ENCODE measurements at regions not wholly inside any gene's neighbourhood (a gene's known extent, or its start where the extent isn't known, plus 50 kb on each side); places are given as distances from the start of the nearest gene placed in this dataset.

DNA sequence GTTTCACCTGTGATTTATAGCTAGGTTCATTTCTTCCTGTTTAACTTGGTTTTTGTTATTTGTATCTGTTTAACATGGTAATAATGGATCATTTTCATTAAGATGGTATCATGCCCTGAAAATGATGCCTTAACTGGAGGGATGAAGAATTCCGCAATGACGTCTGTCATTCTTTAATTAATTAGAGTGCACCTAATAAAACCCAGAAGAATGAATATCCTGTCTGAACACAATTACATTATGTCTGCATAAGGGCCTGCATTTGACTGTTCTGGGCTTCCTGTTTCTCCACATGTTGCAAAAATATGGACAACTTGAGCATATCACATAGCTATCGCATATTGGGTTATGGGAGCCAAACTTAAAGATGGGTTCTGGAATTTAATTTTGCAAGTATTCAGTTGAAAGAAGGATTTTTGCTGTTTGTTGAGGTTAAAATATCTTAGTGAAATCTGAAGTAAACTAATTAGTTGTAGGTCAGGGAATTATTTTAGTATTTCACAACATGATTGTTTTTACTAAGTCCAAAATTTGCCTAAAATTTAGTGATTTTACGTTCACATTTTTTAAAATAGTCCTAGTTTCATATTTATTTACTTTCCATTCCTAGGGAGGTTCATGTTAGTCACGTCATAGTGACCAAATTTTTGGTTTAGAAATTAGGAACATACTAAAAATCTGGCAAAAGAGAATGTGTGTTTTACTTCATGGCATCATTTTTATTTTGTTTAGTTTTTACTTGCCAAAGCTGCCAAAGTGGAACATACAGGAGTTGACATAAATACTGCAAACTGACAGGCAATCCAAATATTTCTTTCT lies 321.0 kb upstream of the TGFBR2 start:
- peaks cover 21% of the 10 kb centered on the region for H3K4me1 Mint-ChIP-seq (ENCODE audit: low read depth)
- TF ChIP-seq, protein P1, sequence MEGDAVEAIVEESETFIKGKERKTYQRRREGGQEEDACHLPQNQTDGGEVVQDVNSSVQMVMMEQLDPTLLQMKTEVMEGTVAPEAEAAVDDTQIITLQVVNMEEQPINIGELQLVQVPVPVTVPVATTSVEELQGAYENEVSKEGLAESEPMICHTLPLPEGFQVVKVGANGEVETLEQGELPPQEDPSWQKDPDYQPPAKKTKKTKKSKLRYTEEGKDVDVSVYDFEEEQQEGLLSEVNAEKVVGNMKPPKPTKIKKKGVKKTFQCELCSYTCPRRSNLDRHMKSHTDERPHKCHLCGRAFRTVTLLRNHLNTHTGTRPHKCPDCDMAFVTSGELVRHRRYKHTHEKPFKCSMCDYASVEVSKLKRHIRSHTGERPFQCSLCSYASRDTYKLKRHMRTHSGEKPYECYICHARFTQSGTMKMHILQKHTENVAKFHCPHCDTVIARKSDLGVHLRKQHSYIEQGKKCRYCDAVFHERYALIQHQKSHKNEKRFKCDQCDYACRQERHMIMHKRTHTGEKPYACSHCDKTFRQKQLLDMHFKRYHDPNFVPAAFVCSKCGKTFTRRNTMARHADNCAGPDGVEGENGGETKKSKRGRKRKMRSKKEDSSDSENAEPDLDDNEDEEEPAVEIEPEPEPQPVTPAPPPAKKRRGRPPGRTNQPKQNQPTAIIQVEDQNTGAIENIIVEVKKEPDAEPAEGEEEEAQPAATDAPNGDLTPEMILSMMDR (IDR thresholded peaks at IDR 0.05): no peak
- no peak overlapping the region for H3K27ac Mint-ChIP-seq
- no peaks in the 10 kb centered on the region for H3K9me3 Mint-ChIP-seq
- ATAC-seq (no peak), DNase-seq (no peak)
- no peaks in the 10 kb centered on the region for H3K27me3 Mint-ChIP-seq
- CTCF ChIA-PET: interaction anchor here (0.8 to 1.1 kb wide), 3 partner anchors 9 to 71 kb away, joined by 3 read pairs; no protein-coding TSS in a partner anchor
- H3K4me3 Mint-ChIP-seq: no peak overlapping the region
- intact Hi-C loops (cut with micrococcal nuclease): no loop called here
- no peaks in the 10 kb centered on the region for H3K36me3 Mint-ChIP-seq (ENCODE audit: low read depth)
- POLR2A ChIA-PET: interaction anchor here (1.0 kb wide), 1 partner anchor 9 kb away, joined by 3 read pairs; no protein-coding TSS in a partner anchor

DNA sequence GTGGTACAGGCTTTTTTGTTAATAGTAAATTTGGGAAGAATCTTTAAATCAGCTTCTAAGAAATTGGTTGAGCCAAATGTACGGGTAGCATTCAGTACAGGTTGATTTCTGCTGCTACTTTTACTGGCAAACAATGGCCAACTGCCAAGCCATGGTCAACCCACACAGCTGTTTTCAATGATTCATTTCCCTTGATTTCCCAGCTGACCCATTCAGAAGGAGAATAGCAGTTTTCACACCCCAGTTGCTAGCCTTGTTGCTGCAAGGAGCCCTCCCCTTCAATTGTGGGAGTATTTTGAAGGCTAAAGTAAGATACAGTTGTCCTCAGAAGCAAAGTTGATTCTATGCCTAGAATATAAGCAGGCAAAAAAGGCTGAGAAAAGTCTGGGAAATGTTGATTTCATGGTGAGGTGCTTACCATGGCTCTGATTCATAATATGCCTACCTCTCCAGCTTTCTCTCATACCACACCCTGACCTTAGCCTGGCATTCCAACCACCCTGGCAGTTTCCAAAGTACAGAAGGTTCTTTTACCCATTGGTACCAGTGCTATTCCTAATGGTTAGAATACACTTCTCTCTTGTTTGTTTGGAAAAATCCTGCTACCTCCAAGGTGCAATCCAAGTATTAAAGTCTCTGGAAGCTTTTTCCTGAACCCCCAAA lies 320.3 kb upstream of the TGFBR2 start:
- intact Hi-C loops (cut with micrococcal nuclease): no loop called here
- TF ChIP-seq, protein P1 (IDR thresholded peaks at IDR 0.05): no peak
- H3K4me3 Mint-ChIP-seq: no peak overlapping the region
- H3K9me3 Mint-ChIP-seq: no peaks in the 10 kb centered on the region
- no peak overlapping the region for H3K27ac Mint-ChIP-seq
- no peaks in the 10 kb centered on the region for H3K27me3 Mint-ChIP-seq
- DNase-seq (peak; percentile 34), ATAC-seq (peak; percentile 61)
- ChIA-PET CTCF (interaction anchor here (1.0 to 1.4 kb wide), 2 partner anchors 37 to 88 kb away, joined by 3 to 5 read pairs; no protein-coding TSS in a partner anchor), POLR2A (no interaction called here)
- no peaks in the 10 kb centered on the region for H3K36me3 Mint-ChIP-seq (ENCODE audit: low read depth)
- peaks cover 21% of the 10 kb centered on the region for H3K4me1 Mint-ChIP-seq (ENCODE audit: low read depth)

DNA sequence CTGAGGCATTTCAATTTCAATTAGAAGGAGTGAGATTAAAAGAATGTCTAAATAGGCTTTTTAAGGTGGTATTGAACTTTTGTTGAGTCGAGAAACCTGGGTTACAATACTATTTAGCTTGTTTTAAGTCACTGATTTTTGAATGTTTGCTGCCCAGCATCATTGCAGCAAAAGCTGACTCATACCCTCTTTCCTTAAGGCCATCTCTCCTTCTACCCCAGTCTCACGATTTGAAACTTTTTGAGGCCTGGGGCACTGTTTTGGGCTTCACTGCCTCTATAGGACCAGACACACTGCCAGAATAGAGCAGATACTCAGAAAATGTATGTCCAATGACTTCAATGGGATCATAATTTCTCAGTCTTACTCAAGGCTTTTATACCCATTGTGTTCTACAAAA lies 319.6 kb upstream of the TGFBR2 start:
- intact Hi-C loops (cut with micrococcal nuclease): no loop called here
- H3K27me3 Mint-ChIP-seq: no peaks in the 10 kb centered on the region
- DNase-seq: no peak
- no peak overlapping the region for H3K27ac Mint-ChIP-seq
- ATAC-seq: no peak
- POLR2A ChIA-PET: no interaction called here
- peaks cover 21% of the 10 kb centered on the region for H3K4me1 Mint-ChIP-seq (ENCODE audit: low read depth)
- H3K9me3 Mint-ChIP-seq: no peaks in the 10 kb centered on the region
- CTCF ChIA-PET: interaction anchor here (1.4 kb wide), 1 partner anchor 89 kb away, joined by 5 read pairs; no protein-coding TSS in a partner anchor
- H3K36me3 Mint-ChIP-seq (ENCODE audit: low read depth): no peaks in the 10 kb centered on the region
- no peak overlapping the region for H3K4me3 Mint-ChIP-seq
- TF ChIP-seq, protein P1 (IDR thresholded peaks at IDR 0.05): no peak

DNA sequence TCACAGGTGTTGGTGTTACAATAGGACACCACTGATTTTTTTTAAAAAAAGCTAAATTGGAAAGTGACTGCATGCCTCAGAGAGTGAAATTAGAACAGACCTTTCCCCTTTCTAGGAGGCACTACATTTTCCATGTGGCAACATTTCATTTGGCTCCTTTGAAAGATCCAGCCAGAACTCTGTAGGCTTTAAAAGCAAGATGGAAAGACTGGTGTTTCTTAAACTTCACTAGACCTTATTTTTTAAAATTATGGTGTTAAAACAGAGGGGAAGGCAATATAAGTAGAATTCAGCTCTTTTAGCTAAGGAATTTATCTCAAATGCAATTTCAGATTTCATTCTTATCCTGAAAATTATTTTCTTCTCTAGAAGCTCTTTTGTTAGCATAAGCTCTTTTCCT lies 317.6 kb upstream of the TGFBR2 start:
- TF ChIP-seq, protein P1 (IDR thresholded peaks at IDR 0.05): no peak
- Mint-ChIP-seq H3K4me3 (no peak overlapping the region), H3K27me3 (no peaks in the 10 kb centered on the region), H3K36me3 (ENCODE audit: low read depth) (no peaks in the 10 kb centered on the region), H3K9me3 (no peaks in the 10 kb centered on the region), H3K4me1 (ENCODE audit: low read depth) (peaks cover 21% of the 10 kb centered on the region), H3K27ac (no peak overlapping the region)
- intact Hi-C loops (cut with micrococcal nuclease): no loop called here
- ChIA-PET CTCF (interaction anchor here (0.6 to 1.7 kb wide), 2 partner anchors 32 to 90 kb away, joined by 3 to 6 read pairs; no protein-coding TSS in a partner anchor), POLR2A (interaction anchor here (1.8 kb wide), 1 partner anchor 22 kb away, joined by 4 read pairs; no protein-coding TSS in a partner anchor)
- ATAC-seq (no peak), DNase-seq (no peak)

Measured in activated CD8-positive, alpha-beta T cell treated with anti-CD3 and anti-CD28 coated beads for 36 hours (primary cell).